Activated CD4-positive, alpha-beta T cell treated with anti-CD3 and anti-CD28 coated beads, Interleukin-2, amount 10 ng/mL, durations not matched to agents 7 days and 5 days (primary cell): ENCODE measurements at regions not wholly inside any gene's neighbourhood (a gene's known extent, or its start where the extent isn't known, plus 50 kb on each side); places are given as distances from the start of the nearest gene placed in this dataset.
"Not testable (repeated sequence)": the region's sequence is repeated elsewhere in the genome, so short reads cannot be mapped to it uniquely, and the experiment has no call there.

Experiments used
- CTCF ChIA-PET: fragments of 350-600 bp; sonication (Branson Sonifier 250); formaldehyde crosslinking; loops from one replicate; lab custom pipeline; 2021; ENCODE audit warnings: antibody characterized with exemption; lab: Charles Lee
- POLR2A ChIA-PET: fragments of 350-600 bp; sonication (Branson Sonifier 250); formaldehyde crosslinking; loops from one replicate; lab custom pipeline; 2021; ENCODE audit warnings: antibody characterized with exemption; lab: Charles Lee
- DNase-seq: peaks from one replicate; pipeline ENCODE4 v3.0.0-alpha.2; 2020
- H3K27ac Mint-ChIP-seq: one replicate; pipeline ENCODE4 v1.8.0; 2021; ENCODE audit warnings: mild to moderate bottlenecking, moderate library complexity, mixed read lengths
- H3K27me3 Mint-ChIP-seq: one replicate; pipeline ENCODE4 v1.8.0; 2021; ENCODE audit warnings: mixed read lengths
- H3K36me3 Mint-ChIP-seq: one replicate; pipeline ENCODE4 v1.8.0; 2021; ENCODE audit warnings: low read depth, mixed read lengths
- H3K4me1 Mint-ChIP-seq: one replicate; pipeline ENCODE4 v1.8.0; 2021; ENCODE audit warnings: mixed read lengths
- H3K4me3 Mint-ChIP-seq: one replicate; pipeline ENCODE4 v1.8.0; 2021; ENCODE audit warnings: mild to moderate bottlenecking, moderate library complexity, mixed read lengths
- H3K9me3 Mint-ChIP-seq: one replicate; pipeline ENCODE4 v1.8.0; 2021; ENCODE audit warnings: mixed read lengths

- no peaks in the 10 kb centered on the region for H3K4me1 Mint-ChIP-seq
- CTCF ChIA-PET: no interaction called here
- H3K36me3 Mint-ChIP-seq: no peaks in the 10 kb centered on the region
- H3K27ac Mint-ChIP-seq: no peak overlapping the region
- H3K9me3 Mint-ChIP-seq: no peaks in the 10 kb centered on the region
- POLR2A ChIA-PET: no interaction called here
- H3K4me3 Mint-ChIP-seq: no peak overlapping the region
- no peak for DNase-seq
- H3K27me3 Mint-ChIP-seq: no peaks in the 10 kb centered on the region
Observed at GRCh38 chr3:106965307-106965706, 411.9 kb upstream of the CCDC54 start.

- ChIA-PET CTCF (interaction anchor here (1.1 kb wide), 1 partner anchor 67 kb away, joined by 3 read pairs; no protein-coding TSS in a partner anchor), POLR2A (no interaction called here)
- no peaks in the 10 kb centered on the region for H3K36me3 Mint-ChIP-seq
- H3K4me1 Mint-ChIP-seq: no peaks in the 10 kb centered on the region
- H3K27me3 Mint-ChIP-seq: no peaks in the 10 kb centered on the region
- H3K27ac Mint-ChIP-seq: no peak overlapping the region
- no peak for DNase-seq
- H3K4me3 Mint-ChIP-seq: no peak overlapping the region
- no peaks in the 10 kb centered on the region for H3K9me3 Mint-ChIP-seq
Observed at GRCh38 chr3:106969596-106969995, 407.6 kb upstream of the CCDC54 start.

GRCh38 chr3:106981392-106981791 lies 395.8 kb upstream of the CCDC54 start:
- no peak overlapping the region for H3K27ac Mint-ChIP-seq
- no peaks in the 10 kb centered on the region for H3K9me3 Mint-ChIP-seq
- ChIA-PET POLR2A (no interaction called here), CTCF (no interaction called here)
- DNase-seq: no peak
- no peak overlapping the region for H3K4me3 Mint-ChIP-seq
- no peaks in the 10 kb centered on the region for H3K27me3 Mint-ChIP-seq
- H3K4me1 Mint-ChIP-seq: no peaks in the 10 kb centered on the region
- H3K36me3 Mint-ChIP-seq: no peaks in the 10 kb centered on the region

- Mint-ChIP-seq H3K4me1 (no peaks in the 10 kb centered on the region), H3K27me3 (no peaks in the 10 kb centered on the region), H3K4me3 (no peak overlapping the region), H3K9me3 (peaks cover 2% of the 10 kb centered on the region), H3K36me3 (no peaks in the 10 kb centered on the region), H3K27ac (no peak overlapping the region)
- CTCF ChIA-PET: no interaction called here
- POLR2A ChIA-PET: no interaction called here
- DNase-seq: no peak
Observed at GRCh38 chr3:106985721-106986120, 391.5 kb upstream of the CCDC54 start.

- peak; percentile 8 for DNase-seq
- peak overlapping the region; percentile 13 for H3K4me3 Mint-ChIP-seq
- POLR2A ChIA-PET: not testable (repeated sequence)
Observed at GRCh38 chr3:106998841-106999682, 378.2 kb upstream of the CCDC54 start.

GRCh38 chr3:107001635-107002034 lies 375.6 kb upstream of the CCDC54 start:
- Mint-ChIP-seq H3K4me1 (peaks cover 12% of the 10 kb centered on the region), H3K4me3 (no peak overlapping the region), H3K9me3 (peaks cover 5% of the 10 kb centered on the region), H3K27ac (no peak overlapping the region), H3K36me3 (no peaks in the 10 kb centered on the region), H3K27me3 (peaks cover 2% of the 10 kb centered on the region)
- ChIA-PET CTCF (no interaction called here), POLR2A (no interaction called here)
- DNase-seq: no peak

More at GRCh38 chr3:106998841-106999682, 378.2 kb upstream of the CCDC54 start:
- not testable (repeated sequence) for H3K9me3 Mint-ChIP-seq, H3K27me3 Mint-ChIP-seq, H3K36me3 Mint-ChIP-seq, H3K27ac Mint-ChIP-seq
- CTCF ChIA-PET: interaction anchor here (1.3 kb wide), 1 partner anchor 14 kb away, joined by 3 read pairs; no protein-coding TSS in a partner anchor
- peaks cover 12% of the 10 kb centered on the region for H3K4me1 Mint-ChIP-seq

GRCh38 chr3:107005352-107005751 lies 371.9 kb upstream of the CCDC54 start:
- DNase-seq, CTCF ChIA-PET, H3K4me3 Mint-ChIP-seq, H3K9me3 Mint-ChIP-seq, H3K27ac Mint-ChIP-seq, POLR2A ChIA-PET, H3K27me3 Mint-ChIP-seq, H3K36me3 Mint-ChIP-seq, H3K4me1 Mint-ChIP-seq: not testable (repeated sequence)

GRCh38 chr3:107008213-107008612 lies 369.0 kb upstream of the CCDC54 start:
- POLR2A ChIA-PET: no interaction called here
- CTCF ChIA-PET: no interaction called here
- peaks cover 3% of the 10 kb centered on the region for H3K9me3 Mint-ChIP-seq
- no peak overlapping the region for H3K27ac Mint-ChIP-seq
- H3K4me3 Mint-ChIP-seq: no peak overlapping the region
- DNase-seq: no peak
- no peaks in the 10 kb centered on the region for H3K36me3 Mint-ChIP-seq
- H3K27me3 Mint-ChIP-seq: no peaks in the 10 kb centered on the region
- no peaks in the 10 kb centered on the region for H3K4me1 Mint-ChIP-seq

GRCh38 chr3:107013641-107014040 lies 363.6 kb upstream of the CCDC54 start:
- DNase-seq: no peak
- Mint-ChIP-seq H3K27me3 (no peaks in the 10 kb centered on the region), H3K9me3 (peaks cover 3% of the 10 kb centered on the region), H3K4me1 (no peaks in the 10 kb centered on the region), H3K36me3 (no peaks in the 10 kb centered on the region), H3K4me3 (no peak overlapping the region), H3K27ac (no peak overlapping the region)
- ChIA-PET CTCF (no interaction called here), POLR2A (no interaction called here)

GRCh38 chr3:107024551-107025026 lies 352.6 kb upstream of the CCDC54 start:
- no peaks in the 10 kb centered on the region for H3K4me1 Mint-ChIP-seq
- H3K27me3 Mint-ChIP-seq: no peaks in the 10 kb centered on the region
- no peak overlapping the region for H3K4me3 Mint-ChIP-seq
- no peaks in the 10 kb centered on the region for H3K9me3 Mint-ChIP-seq
- POLR2A ChIA-PET: no interaction called here
- CTCF ChIA-PET: no interaction called here
- H3K27ac Mint-ChIP-seq: no peak overlapping the region
- DNase-seq: no peak
- H3K36me3 Mint-ChIP-seq: no peaks in the 10 kb centered on the region

GRCh38 chr3:107025961-107026360 lies 351.3 kb upstream of the CCDC54 start:
- CTCF ChIA-PET: no interaction called here
- no peaks in the 10 kb centered on the region for H3K36me3 Mint-ChIP-seq
- DNase-seq: no peak
- no peak overlapping the region for H3K4me3 Mint-ChIP-seq
- H3K4me1 Mint-ChIP-seq: no peaks in the 10 kb centered on the region
- no peaks in the 10 kb centered on the region for H3K9me3 Mint-ChIP-seq
- H3K27me3 Mint-ChIP-seq: no peaks in the 10 kb centered on the region
- no peak overlapping the region for H3K27ac Mint-ChIP-seq
- POLR2A ChIA-PET: no interaction called here

- Mint-ChIP-seq H3K4me1 (no peaks in the 10 kb centered on the region), H3K36me3 (no peaks in the 10 kb centered on the region), H3K4me3 (no peak overlapping the region), H3K9me3 (no peaks in the 10 kb centered on the region), H3K27ac (no peak overlapping the region), H3K27me3 (no peaks in the 10 kb centered on the region)
- DNase-seq: no peak
- CTCF ChIA-PET: no interaction called here
- POLR2A ChIA-PET: no interaction called here
Observed at GRCh38 chr3:107028086-107028485, 349.2 kb upstream of the CCDC54 start.

- no peak for DNase-seq
- Mint-ChIP-seq H3K27ac (no peak overlapping the region), H3K9me3 (no peaks in the 10 kb centered on the region), H3K36me3 (no peaks in the 10 kb centered on the region), H3K27me3 (no peaks in the 10 kb centered on the region), H3K4me3 (no peak overlapping the region), H3K4me1 (no peaks in the 10 kb centered on the region)
- ChIA-PET CTCF (no interaction called here), POLR2A (no interaction called here)
Observed at GRCh38 chr3:107028626-107029025, 348.6 kb upstream of the CCDC54 start.

- Mint-ChIP-seq H3K4me3 (no peak overlapping the region), H3K27ac (no peak overlapping the region), H3K27me3 (no peaks in the 10 kb centered on the region), H3K4me1 (no peaks in the 10 kb centered on the region), H3K9me3 (no peaks in the 10 kb centered on the region), H3K36me3 (no peaks in the 10 kb centered on the region)
- ChIA-PET POLR2A (no interaction called here), CTCF (no interaction called here)
- DNase-seq: no peak
Observed at GRCh38 chr3:107032111-107032510, 345.1 kb upstream of the CCDC54 start.
